ENCODE measurements at regions not wholly inside any gene's neighbourhood (a gene's known extent, or its start where the extent isn't known, plus 50 kb on each side); places are given as distances from the start of the nearest gene placed in this dataset.

DNA sequence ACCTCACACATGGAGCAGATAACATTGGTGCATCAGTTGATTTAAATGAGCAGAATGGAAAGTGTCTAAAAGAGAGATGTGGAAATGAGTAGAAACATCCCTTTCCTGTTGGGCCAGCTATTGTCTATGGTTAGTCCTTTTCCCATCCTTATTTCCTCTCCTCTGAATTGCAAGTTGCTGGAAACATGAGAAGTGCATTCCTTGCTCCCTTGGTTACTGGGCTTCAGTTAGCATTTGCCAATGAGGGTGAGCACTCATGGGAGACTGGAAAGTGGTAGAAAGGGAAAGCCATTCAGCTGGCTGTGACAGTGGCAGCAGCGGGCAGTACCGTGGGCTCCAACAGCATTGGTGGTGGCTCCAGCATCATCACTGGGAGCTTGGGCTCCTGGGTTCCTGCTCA is 96.0 kb upstream of the IGFBP7 start:
- no peak overlapping the region for H3K9ac ChIP-seq (ENCODE audit: low read depth in 1 of 3, low read length in 3 of 3)
- H3K9me3 ChIP-seq (ENCODE audit: control insufficient read depth in 3 of 3, low read length in 3 of 3): no peaks in the 10 kb centered on the region
- H3K4me1 ChIP-seq (ENCODE audit: control insufficient read depth in 3 of 3, insufficient read depth in 3 of 3, low read length in 3 of 3): no peaks in the 10 kb centered on the region
- no peaks in the 10 kb centered on the region for H3K36me3 ChIP-seq (ENCODE audit: control insufficient read depth in 3 of 3, insufficient read depth in 3 of 3, low read length in 3 of 3)
- no peak overlapping the region for H3K27ac ChIP-seq (ENCODE audit: low read depth, low read length)
- no peaks in the 10 kb centered on the region for H3K27me3 ChIP-seq (ENCODE audit: control insufficient read depth in 3 of 3, insufficient read depth in 3 of 3, low read length in 3 of 3)
- no peak overlapping the region for H3K4me3 ChIP-seq (ENCODE audit: low read length in 3 of 3)

DNA sequence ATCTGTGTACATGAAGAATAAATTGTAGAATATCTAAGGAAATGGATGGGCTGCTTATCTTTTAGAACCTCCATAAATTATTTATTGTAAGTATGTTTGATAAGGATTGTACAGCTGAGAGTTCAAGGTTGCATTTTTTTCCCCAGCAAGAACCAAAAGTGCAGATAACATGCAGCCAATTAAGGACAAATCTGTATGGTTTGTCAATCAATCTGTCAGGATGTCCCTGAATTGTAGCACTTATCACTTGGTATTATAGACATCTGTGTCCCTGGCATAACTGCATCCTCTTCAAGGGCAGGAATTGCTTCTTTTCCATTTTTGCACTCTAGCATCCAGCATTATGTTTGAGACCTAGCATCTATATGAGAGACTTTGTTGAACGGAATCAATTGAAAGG is 95.4 kb upstream of the IGFBP7 start:
- Histone ChIP-seq H3K9me3 (ENCODE audit: control insufficient read depth in 3 of 3, low read length in 3 of 3) (no peaks in the 10 kb centered on the region), H3K27ac (ENCODE audit: low read depth, low read length) (no peak overlapping the region), H3K36me3 (ENCODE audit: control insufficient read depth in 3 of 3, insufficient read depth in 3 of 3, low read length in 3 of 3) (no peaks in the 10 kb centered on the region), H3K4me1 (ENCODE audit: control insufficient read depth in 3 of 3, insufficient read depth in 3 of 3, low read length in 3 of 3) (no peaks in the 10 kb centered on the region), H3K27me3 (ENCODE audit: control insufficient read depth in 3 of 3, insufficient read depth in 3 of 3, low read length in 3 of 3) (no peaks in the 10 kb centered on the region), H3K9ac (ENCODE audit: low read depth in 1 of 3, low read length in 3 of 3) (no peak overlapping the region), H3K4me3 (ENCODE audit: low read length in 3 of 3) (no peak overlapping the region)

DNA sequence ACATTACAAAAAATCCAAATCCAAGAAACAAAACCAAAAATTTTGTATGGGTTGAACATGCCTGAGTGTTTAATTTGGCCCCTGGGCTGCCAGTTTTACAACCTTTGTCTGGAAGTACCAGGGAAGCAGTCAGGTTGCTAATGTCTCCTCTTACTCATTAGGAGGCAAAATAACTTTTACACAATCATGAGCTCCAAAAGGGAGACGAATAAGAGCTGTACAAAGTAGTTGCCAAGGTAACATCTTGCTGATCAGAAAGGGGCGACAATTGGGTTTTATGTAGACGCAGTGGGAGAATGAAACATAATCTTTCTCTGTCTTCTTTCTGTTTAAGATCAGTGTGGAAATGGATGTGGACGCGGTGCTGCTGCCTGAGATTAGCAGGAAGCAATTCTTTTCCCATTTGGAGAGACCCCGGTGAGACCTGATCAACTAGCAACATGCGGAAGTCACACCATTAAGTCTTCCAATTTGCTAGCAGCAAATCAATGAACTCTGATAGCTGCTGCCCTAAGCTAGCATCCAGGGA is 90.7 kb upstream of the IGFBP7 start:
- H3K27ac ChIP-seq (ENCODE audit: low read depth, low read length): no peak overlapping the region
- H3K36me3 ChIP-seq (ENCODE audit: control insufficient read depth in 3 of 3, insufficient read depth in 3 of 3, low read length in 3 of 3): no peaks in the 10 kb centered on the region
- no peak overlapping the region for H3K4me3 ChIP-seq (ENCODE audit: low read length in 3 of 3)
- no peak overlapping the region for H3K9ac ChIP-seq (ENCODE audit: low read depth in 1 of 3, low read length in 3 of 3)
- H3K27me3 ChIP-seq (ENCODE audit: control insufficient read depth in 3 of 3, insufficient read depth in 3 of 3, low read length in 3 of 3): no peaks in the 10 kb centered on the region
- no peaks in the 10 kb centered on the region for H3K9me3 ChIP-seq (ENCODE audit: control insufficient read depth in 3 of 3, low read length in 3 of 3)
- H3K4me1 ChIP-seq (ENCODE audit: control insufficient read depth in 3 of 3, insufficient read depth in 3 of 3, low read length in 3 of 3): no peaks in the 10 kb centered on the region

DNA sequence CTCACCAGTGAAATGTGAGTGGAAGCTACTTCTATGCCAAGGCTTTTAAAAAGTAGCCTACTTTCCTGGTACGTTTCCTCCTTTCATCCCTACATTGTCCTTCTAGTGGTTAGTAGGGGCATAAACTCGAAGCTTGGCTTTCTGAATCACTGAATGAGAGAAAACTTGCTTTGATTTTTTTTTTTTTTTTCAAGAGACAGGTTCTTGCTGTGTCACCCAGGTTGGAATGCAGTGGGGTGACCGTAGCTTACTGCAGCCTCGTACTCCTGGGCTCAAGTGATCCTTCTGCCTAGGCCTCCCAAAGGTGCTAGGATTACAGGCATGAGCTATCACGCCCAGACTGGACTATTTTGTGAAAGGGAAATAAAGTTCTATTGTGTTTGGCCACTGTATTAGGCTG is 89.1 kb upstream of the IGFBP7 start:
- Histone ChIP-seq H3K4me3 (ENCODE audit: low read length in 3 of 3) (no peak overlapping the region), H3K4me1 (ENCODE audit: control insufficient read depth in 3 of 3, insufficient read depth in 3 of 3, low read length in 3 of 3) (no peaks in the 10 kb centered on the region), H3K9me3 (ENCODE audit: control insufficient read depth in 3 of 3, low read length in 3 of 3) (no peaks in the 10 kb centered on the region), H3K36me3 (ENCODE audit: control insufficient read depth in 3 of 3, insufficient read depth in 3 of 3, low read length in 3 of 3) (no peaks in the 10 kb centered on the region), H3K27me3 (ENCODE audit: control insufficient read depth in 3 of 3, insufficient read depth in 3 of 3, low read length in 3 of 3) (peaks cover 0 to 3% (median 0%) of the 10 kb centered on the region in 3 donors), H3K27ac (ENCODE audit: low read depth, low read length) (no peak overlapping the region), H3K9ac (ENCODE audit: low read depth in 1 of 3, low read length in 3 of 3) (no peak overlapping the region)

DNA sequence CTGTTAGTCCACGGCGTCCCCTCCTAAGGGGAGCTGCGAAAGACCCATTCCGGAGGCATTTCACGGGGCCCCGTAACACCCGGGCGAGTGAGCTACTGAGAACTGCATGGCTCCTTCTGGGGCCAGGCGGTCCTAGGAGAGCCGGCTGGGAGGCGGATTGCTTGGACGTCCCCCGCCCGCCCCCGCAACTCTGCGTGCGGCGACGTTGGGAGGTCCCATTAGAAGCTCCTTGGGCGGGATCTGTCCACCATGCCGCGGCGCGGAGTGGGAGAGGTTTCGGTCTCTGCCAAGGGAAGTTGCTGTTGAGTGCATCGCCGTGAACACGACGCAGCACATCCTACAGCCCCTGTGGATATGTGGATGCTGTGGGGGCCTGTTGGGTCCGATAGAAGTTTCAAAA is 85.4 kb upstream of the IGFBP7 start:
- Histone ChIP-seq H3K9me3 (ENCODE audit: control insufficient read depth in 3 of 3, low read length in 3 of 3) (no peaks in the 10 kb centered on the region), H3K27me3 (ENCODE audit: control insufficient read depth in 3 of 3, insufficient read depth in 3 of 3, low read length in 3 of 3) (peaks cover 0 to 6% (median 0%) of the 10 kb centered on the region in 3 donors), H3K4me1 (ENCODE audit: control insufficient read depth in 3 of 3, insufficient read depth in 3 of 3, low read length in 3 of 3) (no peaks in the 10 kb centered on the region), H3K9ac (ENCODE audit: low read depth in 1 of 3, low read length in 3 of 3) (no peak overlapping the region), H3K27ac (ENCODE audit: low read depth, low read length) (no peak overlapping the region), H3K4me3 (ENCODE audit: low read length in 3 of 3) (no peak overlapping the region), H3K36me3 (ENCODE audit: control insufficient read depth in 3 of 3, insufficient read depth in 3 of 3, low read length in 3 of 3) (no peaks in the 10 kb centered on the region)

DNA sequence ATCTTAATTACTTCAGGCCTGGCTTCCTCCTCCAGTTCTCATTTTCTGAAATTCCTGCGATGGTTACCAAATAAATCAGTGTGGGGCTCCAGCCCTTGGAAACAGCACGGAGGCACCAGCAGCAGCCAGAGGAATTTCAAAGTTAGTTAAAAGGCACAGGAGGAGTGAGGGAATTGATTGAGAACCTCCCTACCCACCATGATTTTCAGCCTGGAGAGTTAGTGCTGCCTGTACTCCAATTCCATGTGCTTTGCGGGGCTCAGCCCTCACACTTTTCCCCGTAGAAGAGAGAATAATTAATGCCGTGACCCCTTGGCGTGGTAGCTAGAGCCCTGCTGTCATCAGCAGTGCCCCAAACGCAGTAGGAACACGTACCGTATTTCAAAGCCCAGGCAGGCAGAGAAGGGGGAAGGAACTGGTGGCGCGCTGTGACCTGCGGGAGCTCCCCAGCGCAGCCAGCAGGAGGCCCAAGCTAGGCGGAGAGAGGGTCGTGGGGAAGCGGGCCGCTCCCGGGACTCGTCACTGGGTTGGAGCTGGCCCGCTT is 84.0 kb upstream of the IGFBP7 start:
- Histone ChIP-seq H3K27me3 (ENCODE audit: control insufficient read depth in 3 of 3, insufficient read depth in 3 of 3, low read length in 3 of 3) (peaks cover 0 to 6% (median 0%) of the 10 kb centered on the region in 3 donors), H3K36me3 (ENCODE audit: control insufficient read depth in 3 of 3, insufficient read depth in 3 of 3, low read length in 3 of 3) (no peaks in the 10 kb centered on the region), H3K4me3 (ENCODE audit: low read length in 3 of 3) (no peak overlapping the region), H3K4me1 (ENCODE audit: control insufficient read depth in 3 of 3, insufficient read depth in 3 of 3, low read length in 3 of 3) (no peaks in the 10 kb centered on the region), H3K9ac (ENCODE audit: low read depth in 1 of 3, low read length in 3 of 3) (no peak overlapping the region), H3K27ac (ENCODE audit: low read depth, low read length) (no peak overlapping the region), H3K9me3 (ENCODE audit: control insufficient read depth in 3 of 3, low read length in 3 of 3) (no peaks in the 10 kb centered on the region)

DNA sequence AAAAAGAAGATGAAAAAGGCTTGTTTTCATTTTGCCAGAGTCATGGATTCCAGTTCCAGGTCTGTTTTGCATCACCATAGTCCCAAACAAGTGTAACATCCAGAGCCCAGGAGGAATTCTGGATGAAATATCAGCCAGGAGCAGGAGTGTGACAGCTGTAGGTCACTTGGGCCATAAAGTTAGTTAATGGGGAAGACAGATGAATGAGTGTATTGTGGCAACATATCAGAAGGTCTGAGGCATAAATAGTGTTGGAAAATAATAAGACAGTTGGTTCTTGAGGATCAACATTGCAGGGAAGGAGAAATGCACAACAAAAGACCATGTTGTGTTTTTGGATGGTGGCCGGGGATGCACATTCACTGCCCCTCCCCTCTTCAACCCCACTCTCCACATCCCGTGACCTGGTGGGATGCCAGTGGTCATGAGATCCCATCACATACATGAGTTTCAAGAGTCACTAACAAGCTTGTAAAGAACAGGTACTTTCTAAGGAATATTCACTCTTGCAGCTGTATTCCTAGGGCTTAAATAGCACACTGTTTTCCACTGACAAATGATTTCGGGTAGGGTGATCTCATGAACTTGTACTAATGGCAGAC is 83.1 kb upstream of the IGFBP7 start:
- no peaks in the 10 kb centered on the region for H3K36me3 ChIP-seq (ENCODE audit: control insufficient read depth in 3 of 3, insufficient read depth in 3 of 3, low read length in 3 of 3)

DNA sequence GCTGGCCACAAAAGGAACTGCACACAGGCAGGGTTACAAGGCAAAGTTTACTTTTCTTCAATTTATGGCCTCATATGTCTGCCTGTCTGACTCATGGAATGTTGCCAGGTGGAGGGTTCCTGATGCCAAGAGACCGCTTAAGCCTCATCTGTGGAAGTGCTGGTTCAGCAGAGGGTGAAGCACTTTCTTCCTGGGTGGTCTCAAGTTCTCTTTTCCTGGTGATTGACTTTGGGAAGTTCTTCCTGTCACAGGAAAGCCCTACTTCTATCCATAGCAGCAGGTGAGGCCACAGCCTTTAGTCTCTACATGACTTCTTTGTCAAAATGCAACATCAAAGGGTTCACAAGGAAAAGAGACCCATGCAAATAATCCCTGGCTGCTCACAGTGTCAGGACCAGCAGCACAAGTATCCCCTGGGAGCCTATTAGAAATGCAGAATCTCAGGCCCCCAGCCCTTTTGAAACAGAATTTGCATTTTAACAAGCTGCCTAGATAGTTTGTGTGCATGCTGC is 81.4 kb upstream of the IGFBP7 start:
- Histone ChIP-seq H3K27ac (ENCODE audit: low read depth, low read length) (no peak overlapping the region), H3K4me3 (ENCODE audit: low read length in 3 of 3) (no peak overlapping the region), H3K27me3 (ENCODE audit: control insufficient read depth in 3 of 3, insufficient read depth in 3 of 3, low read length in 3 of 3) (peaks cover 0 to 6% (median 0%) of the 10 kb centered on the region in 3 donors), H3K4me1 (ENCODE audit: control insufficient read depth in 3 of 3, insufficient read depth in 3 of 3, low read length in 3 of 3) (no peaks in the 10 kb centered on the region), H3K9me3 (ENCODE audit: control insufficient read depth in 3 of 3, low read length in 3 of 3) (no peaks in the 10 kb centered on the region), H3K9ac (ENCODE audit: low read depth in 1 of 3, low read length in 3 of 3) (no peak overlapping the region), H3K36me3 (ENCODE audit: control insufficient read depth in 3 of 3, insufficient read depth in 3 of 3, low read length in 3 of 3) (no peaks in the 10 kb centered on the region)

More for the DNA sequence above, 83.1 kb upstream of the IGFBP7 start:
- H3K4me3 ChIP-seq (ENCODE audit: low read length in 3 of 3): no peak overlapping the region
- H3K9me3 ChIP-seq (ENCODE audit: control insufficient read depth in 3 of 3, low read length in 3 of 3): no peaks in the 10 kb centered on the region
- no peaks in the 10 kb centered on the region for H3K4me1 ChIP-seq (ENCODE audit: control insufficient read depth in 3 of 3, insufficient read depth in 3 of 3, low read length in 3 of 3)
- H3K27me3 ChIP-seq (ENCODE audit: control insufficient read depth in 3 of 3, insufficient read depth in 3 of 3, low read length in 3 of 3): peaks cover 0 to 6% (median 0%) of the 10 kb centered on the region in 3 donors
- H3K9ac ChIP-seq (ENCODE audit: low read depth in 1 of 3, low read length in 3 of 3): no peak overlapping the region
- no peak overlapping the region for H3K27ac ChIP-seq (ENCODE audit: low read depth, low read length)

DNA sequence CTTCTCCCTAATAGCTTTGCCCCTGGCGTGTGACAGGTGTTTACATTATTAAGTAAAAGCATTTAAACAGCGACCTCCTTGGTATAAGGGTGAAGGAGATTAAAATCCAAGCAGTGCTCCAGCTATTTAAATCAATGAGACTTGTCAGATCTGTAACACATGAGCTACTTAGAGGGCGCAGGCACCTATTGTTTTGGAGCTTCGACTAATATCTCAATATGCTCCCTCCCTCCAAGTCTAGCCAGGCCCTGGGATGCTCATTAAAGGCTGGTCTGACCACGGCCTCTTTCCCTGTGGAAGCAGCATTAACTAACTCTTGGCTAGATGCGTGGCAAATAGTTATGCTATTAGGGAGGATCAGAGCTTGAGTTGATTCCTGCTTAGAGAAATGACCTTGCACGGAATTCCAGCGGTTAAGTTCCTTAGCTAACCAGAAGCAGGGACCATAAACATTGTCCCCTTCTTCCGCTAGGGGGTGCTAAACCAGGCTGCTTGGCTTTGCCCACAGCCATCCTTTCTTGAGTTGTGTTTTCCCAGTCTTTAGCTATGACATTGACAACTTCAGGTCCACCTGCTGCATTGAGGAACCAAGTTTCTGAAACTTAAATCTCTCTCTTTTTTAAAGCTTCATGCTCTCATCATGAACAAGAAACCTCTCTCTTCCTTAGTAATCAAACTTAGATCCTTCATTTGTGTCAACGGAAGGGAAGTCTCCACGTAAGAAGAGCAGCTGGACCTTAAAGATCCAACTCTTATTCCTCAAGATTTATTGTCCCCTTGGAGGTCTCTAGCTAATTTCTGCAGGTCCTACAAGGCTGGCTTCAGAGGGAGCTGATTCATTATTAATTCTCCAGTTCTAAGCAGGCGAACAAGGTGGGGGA is 80.7 kb upstream of the IGFBP7 start:
- Histone ChIP-seq H3K27ac (ENCODE audit: low read depth, low read length) (no peak overlapping the region), H3K27me3 (ENCODE audit: control insufficient read depth in 3 of 3, insufficient read depth in 3 of 3, low read length in 3 of 3) (peaks cover 0 to 6% (median 0%) of the 10 kb centered on the region in 3 donors), H3K4me1 (ENCODE audit: control insufficient read depth in 3 of 3, insufficient read depth in 3 of 3, low read length in 3 of 3) (no peaks in the 10 kb centered on the region), H3K9me3 (ENCODE audit: control insufficient read depth in 3 of 3, low read length in 3 of 3) (no peaks in the 10 kb centered on the region), H3K4me3 (ENCODE audit: low read length in 3 of 3) (no peak overlapping the region), H3K36me3 (ENCODE audit: control insufficient read depth in 3 of 3, insufficient read depth in 3 of 3, low read length in 3 of 3) (no peaks in the 10 kb centered on the region), H3K9ac (ENCODE audit: low read depth in 1 of 3, low read length in 3 of 3) (no peak overlapping the region)

DNA sequence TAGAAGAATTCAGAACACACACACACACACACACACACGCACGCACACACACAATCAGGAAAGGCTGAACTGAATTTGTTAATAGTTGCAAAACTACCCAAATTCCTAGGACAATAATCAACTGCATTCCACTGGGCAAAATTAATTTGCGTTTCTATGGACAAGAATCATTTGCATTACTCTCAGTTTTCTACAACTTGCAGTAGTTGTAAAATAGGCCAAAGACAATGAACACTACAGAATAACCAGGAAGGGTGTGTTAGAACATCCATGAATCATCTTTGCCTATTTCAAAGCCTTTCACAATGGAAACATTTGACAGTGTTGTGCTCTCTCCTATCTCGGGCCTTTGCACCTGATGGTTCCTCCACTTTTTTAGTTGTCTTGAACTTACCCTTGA is 77.1 kb upstream of the IGFBP7 start:
- no peaks in the 10 kb centered on the region for H3K36me3 ChIP-seq (ENCODE audit: control insufficient read depth in 3 of 3, insufficient read depth in 3 of 3, low read length in 3 of 3)
- H3K9me3 ChIP-seq (ENCODE audit: control insufficient read depth in 3 of 3, low read length in 3 of 3): no peaks in the 10 kb centered on the region
- H3K4me3 ChIP-seq (ENCODE audit: low read length in 3 of 3): no peak overlapping the region
- no peaks in the 10 kb centered on the region for H3K4me1 ChIP-seq (ENCODE audit: control insufficient read depth in 3 of 3, insufficient read depth in 3 of 3, low read length in 3 of 3)
- no peak overlapping the region for H3K27ac ChIP-seq (ENCODE audit: low read depth, low read length)
- no peaks in the 10 kb centered on the region for H3K27me3 ChIP-seq (ENCODE audit: control insufficient read depth in 3 of 3, insufficient read depth in 3 of 3, low read length in 3 of 3)
- H3K9ac ChIP-seq (ENCODE audit: low read depth in 1 of 3, low read length in 3 of 3): no peak overlapping the region

All from skeletal muscle tissue (tissue), 3 donors.